WERI-Rb-1 (cell line): ENCODE measurements at regions not wholly inside any gene's neighbourhood (a gene's known extent, or its start where the extent isn't known, plus 50 kb on each side); places are given as distances from the start of the nearest gene placed in this dataset.

Experiments used
- DNase-seq: peaks from one replicate; pipeline ENCODE4 v3.0.0-alpha.2; 2020
- H3K27ac ChIP-seq: fragments of 250-450 bp; sonication (Bioruptor Pico); 2 replicates; pipeline ENCODE4 v1.5.1; 2020; ENCODE audit warnings: mild to moderate bottlenecking, moderate library complexity
- H3K27me3 ChIP-seq: fragments of 250-450 bp; sonication (Bioruptor Pico); 2 replicates; pipeline ENCODE4 v1.5.1; 2021; ENCODE audit warnings: mild to moderate bottlenecking, low read depth, moderate library complexity; ENCODE audit not compliant: insufficient read depth, severe bottlenecking
- H3K36me3 ChIP-seq: fragments of 250-450 bp; sonication (Bioruptor Pico); 2 replicates; pipeline ENCODE4 v1.5.1; 2020; ENCODE audit warnings: mild to moderate bottlenecking, moderate library complexity
- H3K4me3 ChIP-seq: 2 replicates; pipeline ENCODE4 v1.5.1; 2011; ENCODE audit warnings: low read depth, mild to moderate bottlenecking, control low read depth, low read length
- H3K9me3 ChIP-seq: fragments of 250-450 bp; sonication (Bioruptor Pico); 2 replicates; pipeline ENCODE4 v1.5.1; 2021; ENCODE audit warnings: mild to moderate bottlenecking, moderate library complexity; ENCODE audit not compliant: severe bottlenecking
- CTCF ChIP-seq: IDR thresholded peaks from 2 replicates; pipeline ENCODE4 v1.5.1; 2011; ENCODE audit warnings: low read depth, mild to moderate bottlenecking, control low read depth, inconsistent platforms, low read length

- H3K27me3 ChIP-seq, result no peaks in the 10 kb centered on the region
- DNase-seq, result no peak
- H3K27ac ChIP-seq, result no peak overlapping the region
- no peak for TF ChIP-seq CTCF
- no peak overlapping the region for H3K4me3 ChIP-seq
- no peaks in the 10 kb centered on the region for H3K36me3 ChIP-seq
- H3K9me3 ChIP-seq, result no peaks in the 10 kb centered on the region
Measured at GRCh38 chr15:100781061-100781960, 98.3 kb upstream of the ALDH1A3 start.

- no peak for DNase-seq
- Histone ChIP-seq H3K4me3 (no peak overlapping the region), H3K36me3 (no peaks in the 10 kb centered on the region), H3K27ac (no peak overlapping the region), H3K9me3 (no peaks in the 10 kb centered on the region), H3K27me3 (no peaks in the 10 kb centered on the region)
- no peak for TF ChIP-seq CTCF
Measured at GRCh38 chr15:100781961-100782530, 97.6 kb upstream of the ALDH1A3 start.

- no peak for TF ChIP-seq CTCF
- H3K36me3 ChIP-seq, result no peaks in the 10 kb centered on the region
- no peak overlapping the region for H3K27ac ChIP-seq
- H3K27me3 ChIP-seq, result no peaks in the 10 kb centered on the region
- no peak for DNase-seq
- no peak overlapping the region for H3K4me3 ChIP-seq
- H3K9me3 ChIP-seq, result no peaks in the 10 kb centered on the region
Measured at GRCh38 chr15:100783291-100783690, 96.3 kb upstream of the ALDH1A3 start.

- no peak overlapping the region for H3K4me3 ChIP-seq
- no peak for TF ChIP-seq CTCF
- no peak for DNase-seq
- H3K9me3 ChIP-seq, result no peaks in the 10 kb centered on the region
- H3K27me3 ChIP-seq, result no peaks in the 10 kb centered on the region
- H3K27ac ChIP-seq, result no peak overlapping the region
- H3K36me3 ChIP-seq, result no peaks in the 10 kb centered on the region
Measured at GRCh38 chr15:100783760-100784492, 95.7 kb upstream of the ALDH1A3 start.

- Histone ChIP-seq H3K9me3 (no peaks in the 10 kb centered on the region), H3K36me3 (no peaks in the 10 kb centered on the region), H3K27me3 (no peaks in the 10 kb centered on the region), H3K27ac (no peak overlapping the region), H3K4me3 (no peak overlapping the region)
- DNase-seq, result no peak
- TF ChIP-seq CTCF, result no peak
Measured at GRCh38 chr15:100784493-100785180, 95.0 kb upstream of the ALDH1A3 start.
